ENCODE measurements at regions not wholly inside any gene's neighbourhood (a gene's known extent, or its start where the extent isn't known, plus 50 kb on each side); places are given as distances from the start of the nearest gene placed in this dataset.
A peak's percentile ranks its signal among the peaks of the same experiment; 100 is the strongest.

DNA sequence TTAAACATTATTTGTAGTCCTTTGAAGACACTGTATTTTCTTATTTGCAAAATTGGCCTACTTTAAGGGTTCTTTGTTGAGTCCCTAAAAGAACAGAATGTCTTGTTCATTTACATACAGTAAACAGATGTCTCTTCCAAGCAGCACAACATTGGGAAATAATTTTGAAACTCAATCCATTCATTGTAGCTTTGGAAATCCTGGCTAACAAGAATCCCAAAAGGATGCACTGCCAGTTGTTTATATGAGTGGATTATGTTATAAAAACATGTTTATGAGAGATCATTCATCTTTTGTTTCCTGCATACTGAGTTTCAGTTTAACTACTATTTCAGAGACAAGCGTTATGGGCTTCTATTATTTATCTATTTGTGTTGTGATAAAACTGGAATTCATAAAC lies 499.3 kb downstream of the PID1 start:
- TF ChIP-seq POLR2AphosphoS5 (IDR thresholded peaks at IDR 0.05) (peak in 1 of 2 donors; percentile 55), CTCF (IDR thresholded peaks at IDR 0.05) (no peak), POLR2A (IDR thresholded peaks at IDR 0.05; ENCODE audit: low read depth) (no peak)
